ENCODE measurements at regions not wholly inside any gene's neighbourhood (a gene's known extent, or its start where the extent isn't known, plus 50 kb on each side); places are given as distances from the start of the nearest gene placed in this dataset.

- no peak for TF ChIP-seq EP300 (IDR thresholded peaks at IDR 0.05; ENCODE audit: borderline replicate concordance in 1 of 2, control insufficient read depth in 1 of 2, low read depth in 2 of 2, low read length in 2 of 2)
Observed at GRCh38 chr1:184828369-184828717, 73.7 kb upstream of the EDEM3 start (continued).

GRCh38 chr1:184827600-184828368, 73.1 kb upstream of the EDEM3 start:
- TF ChIP-seq PAX8 (IDR thresholded peaks at IDR 0.05), result no peak
- 0 out of 2 replicates have a peak, but pooled peaks have one; percentile 16 for TF ChIP-seq MEF2A (IDR thresholded peaks at IDR 0.05; ENCODE audit: insufficient read depth, low read depth, low read length)
- no peak for TF ChIP-seq FOXM1 (IDR thresholded peaks at IDR 0.05; ENCODE audit: low read depth, low read length)
- TF ChIP-seq ZNF687 (IDR thresholded peaks at IDR 0.05), result no peak
- TF ChIP-seq SRF (IDR thresholded peaks at IDR 0.05; ENCODE audit: low read depth in 2 of 2, low read length in 2 of 2), result no peak
- TF ChIP-seq TCF3 (IDR thresholded peaks at IDR 0.05; ENCODE audit: borderline replicate concordance, insufficient read depth, low read depth, low read length), result no peak
- Histone ChIP-seq H3K9me3 (replicated peaks; ENCODE audit: control insufficient read depth, insufficient read depth, low read length) (no peaks in the 10 kb centered on the region; the same call in 2 of the 3 replicates), H3K79me2 (ENCODE audit: control insufficient read depth, insufficient read depth, low read length) (no peaks in the 10 kb centered on the region), H2AFZ (ENCODE audit: control insufficient read depth, low read depth, low read length) (no peak overlapping the region), H3K9ac (ENCODE audit: control insufficient read depth, insufficient read depth, low read length) (no peak overlapping the region), H3K4me2 (ENCODE audit: control insufficient read depth, insufficient read depth) (no peak overlapping the region), H3K36me3 (ENCODE audit: control insufficient read depth in 2 of 2, insufficient read depth in 2 of 2, low read length in 1 of 2) (0 out of 4 replicates have a peak, but pooled peaks cover 0 to 3% of the 10 kb centered on the region in 2 experiments), H3K4me3 (no peak overlapping the region), H4K20me1 (ENCODE audit: control insufficient read depth, insufficient read depth) (no peaks in the 10 kb centered on the region), H3K4me1 (ENCODE audit: control insufficient read depth, insufficient read depth, low read length) (peaks cover 20% of the 10 kb centered on the region), H3K27me3 (replicated peaks in 1 of 2; ENCODE audit: control insufficient read depth in 2 of 2, insufficient read depth in 2 of 2, low read length in 1 of 2) (no peaks in the 10 kb centered on the region), H3K27ac (ENCODE audit: control insufficient read depth, insufficient read depth) (no peak overlapping the region)
- in situ Hi-C loops (cut with MboI) (no loop called here), intact Hi-C loops (cut with micrococcal nuclease; ENCODE audit: unreplicated experiment) (no loop called here)
- no TSS peak for BruUV-seq (replicated peaks)
- FAIRE-seq (no peak), DNase-seq (ENCODE audit: low read depth, low spot score) (no peak), ATAC-seq (no peak)
- ChIA-PET POLR2A (interaction anchor here (0.6 to 1.1 kb wide), 4 partner anchors 8 to 1456 kb away, joined by 3 to 6 read pairs (median 3); no protein-coding TSS in a partner anchor), CTCF (interaction anchor here (0.6 to 2.1 kb wide), 4 partner anchors 22 to 505 kb away, joined by 3 to 8 read pairs (median 5); no protein-coding TSS in a partner anchor), SMC1A (ENCODE audit: uncharacterized antibody, unreplicated experiment) (interaction anchor here (0.7 to 1.5 kb wide), 4 partner anchors 10 to 97 kb away, joined by 3 to 4 read pairs (median 3); no protein-coding TSS in a partner anchor), RAD21 (ENCODE audit: unreplicated experiment) (interaction anchor here (0.5 to 0.7 kb wide), 3 partner anchors 22 to 464 kb away, joined by 3 to 4 read pairs (median 3); no protein-coding TSS in a partner anchor)
- 76% methylated on average over 8 of the region's 8 CpGs for WGBS (ENCODE audit: insufficient coverage, insufficient replicate concordance, low lambda C conversion rate, missing lambda C conversion rate)

Measured in GM12878 (cell line).